Lower leg skin (tissue), 4 donors: ENCODE measurements at regions not wholly inside any gene's neighbourhood (a gene's known extent, or its start where the extent isn't known, plus 50 kb on each side); places are given as distances from the start of the nearest gene placed in this dataset.

Source experiments
- DNase-seq, 2 donors: peaks; one replicate each; pipeline ENCODE4 v3.0.0-alpha.2; 2019; ENCODE audit warnings: low spot score in 2 of 2
- H3K4me3 ChIP-seq: fragments of 200-600 bp; sonication (generic); 2 replicates; pipeline ENCODE4 v1.5.1; 2017; ENCODE audit warnings: mild to moderate bottlenecking, low read depth; ENCODE audit not compliant: poor library complexity, severe bottlenecking
- CTCF ChIP-seq, 3 donors: fragments of 450-650 bp; IDR thresholded peaks; one replicate each; pipeline ENCODE4 v1.5.1; 2016; ENCODE audit warnings: antibody characterized with exemption in 3 of 3, mild to moderate bottlenecking in 3 of 3, moderate library complexity in 2 of 3
- POLR2A ChIP-seq, 2 donors: fragments of 450-650 bp; IDR thresholded peaks; one replicate each; pipeline ENCODE4 v1.6.1; 2016 to 2017; ENCODE audit warnings: antibody characterized with exemption in 2 of 2, mild to moderate bottlenecking in 1 of 2, moderate library complexity in 1 of 2
- WGBS, 2 donors: methylation state at CpG; one replicate each; pipeline ENCODE4 v1.1.5; 2018; 5-methylcytosine and 5-hydroxymethylcytosine counted together
- intact Hi-C: fragments of 100-400 bp; cut with DNase I; formaldehyde crosslinking; loops from one replicate; pipeline ENCODE4 v1.15.0; 2023; ENCODE audit warnings: low total_unique reads

- intact Hi-C loops, result no loop called here
- WGBS, 2 donors, result 41 to 51% methylated on average over 6 of the region's 6 CpGs
- no peak overlapping the region for H3K4me3 ChIP-seq
- TF ChIP-seq CTCF (IDR thresholded peaks at IDR 0.05) (no peak), POLR2A (IDR thresholded peaks at IDR 0.05) (no peak)
- DNase-seq, result no peak
These were observed 231.2 kb upstream of the ZFP64 start for GRCh38 chr20:52422574-52423336.

- no peak for DNase-seq
- no peak for TF ChIP-seq POLR2A (IDR thresholded peaks at IDR 0.05)
- no peak for TF ChIP-seq CTCF (IDR thresholded peaks at IDR 0.05)
- no peak overlapping the region for H3K4me3 ChIP-seq
- WGBS, 2 donors, result 56 to 59% methylated on average over 3 of the region's 3 CpGs
- intact Hi-C loops, result no loop called here
These were observed 229.2 kb upstream of the ZFP64 start for GRCh38 chr20:52420805-52421204.

GRCh38 chr20:52419205-52419604, 227.6 kb upstream of the ZFP64 start:
- TF ChIP-seq CTCF (IDR thresholded peaks at IDR 0.05), result no peak
- H3K4me3 ChIP-seq, result no peak overlapping the region
- WGBS, 2 donors, result 55 to 63% methylated on average over 2 of the region's 2 CpGs
- intact Hi-C loops, result no loop called here
- no peak for DNase-seq

- 77 to 85% methylated on average over 2 of the region's 2 CpGs for WGBS, 2 donors
- DNase-seq, result no peak
- H3K4me3 ChIP-seq, result no peak overlapping the region
- intact Hi-C loops, result no loop called here
- TF ChIP-seq CTCF (IDR thresholded peaks at IDR 0.05), result no peak
These were observed 225.4 kb upstream of the ZFP64 start for GRCh38 chr20:52416953-52417352.

- 96 to 97% methylated on average over 1 of the region's 1 CpG for WGBS, 2 donors
These were observed 220.0 kb upstream of the ZFP64 start for GRCh38 chr20:52411611-52412010.

More at GRCh38 chr20:52411611-52412010, 220.0 kb upstream of the ZFP64 start:
- no peak for DNase-seq
- TF ChIP-seq CTCF (IDR thresholded peaks at IDR 0.05) (no peak), POLR2A (IDR thresholded peaks at IDR 0.05) (no peak)
- H3K4me3 ChIP-seq, result no peak overlapping the region
- intact Hi-C loops, result no loop called here
